A673 (cell line): ENCODE measurements at regions not wholly inside any gene's neighbourhood (a gene's known extent, or its start where the extent isn't known, plus 50 kb on each side); places are given as distances from the start of the nearest gene placed in this dataset.

Experiments used
- CTCF ChIP-seq: fragments of 300-800, 200-600 bp; sonication (generic); conservative IDR thresholded peaks from 2 replicates; pipeline ENCODE4 v1.5.1; 2017; ENCODE audit warnings: low read depth, mild to moderate bottlenecking, antibody characterized with exemption, low read length, moderate library complexity, mixed read lengths
- EZH2 ChIP-seq: fragments of 200-600 bp; sonication (generic); IDR thresholded peaks from 2 replicates; pipeline ENCODE4 v1.6.1; 2017; ENCODE audit warnings: borderline replicate concordance, low read depth, mild to moderate bottlenecking, mixed read lengths, antibody characterized with exemption, low read length; ENCODE audit not compliant: poor library complexity, severe bottlenecking

GRCh38 chr4:189807031-189807430 is 133.6 kb upstream of the FRG1 start:
- TF ChIP-seq CTCF (no peak), EZH2 (no peak)
